HepG2 (cell line): ENCODE measurements at regions not wholly inside any gene's neighbourhood (a gene's known extent, or its start where the extent isn't known, plus 50 kb on each side); places are given as distances from the start of the nearest gene placed in this dataset.

Experiments used
- GABPB1 ChIP-seq: IDR thresholded peaks from 2 replicates; pipeline ENCODE4 v1.6.1; 2016; ENCODE audit warnings: mild to moderate bottlenecking, missing genetic modification reagents, moderate library complexity, missing compliant biosample characterization
- REPIN1 ChIP-seq: sonication (generic); formaldehyde crosslinking; IDR thresholded peaks from 2 replicates; pipeline ENCODE4 v1.8.0; 2022; ENCODE audit warnings: missing genetic modification reagents, low read depth, mild to moderate bottlenecking, borderline replicate concordance
- RFX1 ChIP-seq: fragments of 450-650 bp; IDR thresholded peaks from 2 replicates; pipeline ENCODE4 v1.6.1; 2017
- ZBTB1 ChIP-seq: sonication (generic); formaldehyde crosslinking; IDR thresholded peaks from 2 replicates; pipeline ENCODE4 v1.4.0; 2020; ENCODE audit warnings: missing genetic modification reagents, borderline replicate concordance
- ZNF619 ChIP-seq: sonication (generic); formaldehyde crosslinking; IDR thresholded peaks from 2 replicates; pipeline ENCODE4 v1.4.0; 2020; ENCODE audit warnings: mild to moderate bottlenecking, missing genetic modification reagents
- TF ChIP-seq, protein P1 (sequence below): sonication (generic); formaldehyde crosslinking; IDR thresholded peaks from 2 replicates; pipeline ENCODE4 v1.4.0; 2020; ENCODE audit warnings: missing genetic modification reagents
- TF ChIP-seq, protein P2 (sequence below): sonication (generic); formaldehyde crosslinking; IDR thresholded peaks from 2 replicates; pipeline ENCODE4 v1.9.0; 2022; ENCODE audit warnings: missing genetic modification reagents, mild to moderate bottlenecking, borderline replicate concordance
- TF ChIP-seq, protein P3 (sequence below): IDR thresholded peaks from 2 replicates; pipeline ENCODE4 v1.6.1; 2012; ENCODE audit warnings: inconsistent platforms
- TF ChIP-seq, protein P4 (sequence below): sonication (generic); formaldehyde crosslinking; IDR thresholded peaks from 2 replicates; pipeline ENCODE4 v1.4.0; 2020; ENCODE audit warnings: missing genetic modification reagents

DNA sequence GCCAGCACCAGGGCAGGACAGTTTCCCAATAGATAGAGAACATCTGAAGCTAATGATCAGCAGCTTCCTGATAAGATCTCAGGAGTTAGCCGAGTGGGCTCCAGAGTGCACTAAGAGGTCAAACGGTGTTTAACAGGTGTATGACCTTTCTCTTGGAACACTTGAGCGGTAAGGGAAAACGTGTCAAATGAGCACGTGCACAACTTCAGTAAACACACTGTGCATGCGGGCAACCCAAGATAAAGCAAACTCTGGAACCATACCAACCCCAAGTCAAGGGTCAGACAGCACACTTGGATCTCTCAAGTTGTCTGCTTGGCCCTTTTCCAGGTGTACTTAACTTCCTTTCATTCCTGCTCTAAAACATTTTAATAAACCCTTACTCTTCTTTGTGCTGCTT lies 1941.5 kb upstream of the PCDH10 start:
- TF ChIP-seq RFX1 (no peak), GABPB1 (no peak), ZNF619 (CRISPR knock-in tag) (no peak), REPIN1 (CRISPR knock-in tag) (no peak), ZBTB1 (CRISPR knock-in tag) (no peak)
- TF ChIP-seq, protein P1, sequence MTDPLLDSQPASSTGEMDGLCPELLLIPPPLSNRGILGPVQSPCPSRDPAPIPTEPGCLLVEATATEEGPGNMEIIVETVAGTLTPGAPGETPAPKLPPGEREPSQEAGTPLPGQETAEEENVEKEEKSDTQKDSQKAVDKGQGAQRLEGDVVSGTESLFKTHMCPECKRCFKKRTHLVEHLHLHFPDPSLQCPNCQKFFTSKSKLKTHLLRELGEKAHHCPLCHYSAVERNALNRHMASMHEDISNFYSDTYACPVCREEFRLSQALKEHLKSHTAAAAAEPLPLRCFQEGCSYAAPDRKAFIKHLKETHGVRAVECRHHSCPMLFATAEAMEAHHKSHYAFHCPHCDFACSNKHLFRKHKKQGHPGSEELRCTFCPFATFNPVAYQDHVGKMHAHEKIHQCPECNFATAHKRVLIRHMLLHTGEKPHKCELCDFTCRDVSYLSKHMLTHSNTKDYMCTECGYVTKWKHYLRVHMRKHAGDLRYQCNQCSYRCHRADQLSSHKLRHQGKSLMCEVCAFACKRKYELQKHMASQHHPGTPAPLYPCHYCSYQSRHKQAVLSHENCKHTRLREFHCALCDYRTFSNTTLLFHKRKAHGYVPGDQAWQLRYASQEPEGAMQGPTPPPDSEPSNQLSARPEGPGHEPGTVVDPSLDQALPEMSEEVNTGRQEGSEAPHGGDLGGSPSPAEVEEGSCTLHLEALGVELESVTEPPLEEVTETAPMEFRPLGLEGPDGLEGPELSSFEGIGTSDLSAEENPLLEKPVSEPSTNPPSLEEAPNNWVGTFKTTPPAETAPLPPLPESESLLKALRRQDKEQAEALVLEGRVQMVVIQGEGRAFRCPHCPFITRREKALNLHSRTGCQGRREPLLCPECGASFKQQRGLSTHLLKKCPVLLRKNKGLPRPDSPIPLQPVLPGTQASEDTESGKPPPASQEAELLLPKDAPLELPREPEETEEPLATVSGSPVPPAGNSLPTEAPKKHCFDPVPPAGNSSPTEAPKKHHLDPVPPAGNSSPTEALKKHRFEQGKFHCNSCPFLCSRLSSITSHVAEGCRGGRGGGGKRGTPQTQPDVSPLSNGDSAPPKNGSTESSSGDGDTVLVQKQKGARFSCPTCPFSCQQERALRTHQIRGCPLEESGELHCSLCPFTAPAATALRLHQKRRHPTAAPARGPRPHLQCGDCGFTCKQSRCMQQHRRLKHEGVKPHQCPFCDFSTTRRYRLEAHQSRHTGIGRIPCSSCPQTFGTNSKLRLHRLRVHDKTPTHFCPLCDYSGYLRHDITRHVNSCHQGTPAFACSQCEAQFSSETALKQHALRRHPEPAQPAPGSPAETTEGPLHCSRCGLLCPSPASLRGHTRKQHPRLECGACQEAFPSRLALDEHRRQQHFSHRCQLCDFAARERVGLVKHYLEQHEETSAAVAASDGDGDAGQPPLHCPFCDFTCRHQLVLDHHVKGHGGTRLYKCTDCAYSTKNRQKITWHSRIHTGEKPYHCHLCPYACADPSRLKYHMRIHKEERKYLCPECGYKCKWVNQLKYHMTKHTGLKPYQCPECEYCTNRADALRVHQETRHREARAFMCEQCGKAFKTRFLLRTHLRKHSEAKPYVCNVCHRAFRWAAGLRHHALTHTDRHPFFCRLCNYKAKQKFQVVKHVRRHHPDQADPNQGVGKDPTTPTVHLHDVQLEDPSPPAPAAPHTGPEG (CRISPR knock-in tag), result no peak
- TF ChIP-seq, protein P2, sequence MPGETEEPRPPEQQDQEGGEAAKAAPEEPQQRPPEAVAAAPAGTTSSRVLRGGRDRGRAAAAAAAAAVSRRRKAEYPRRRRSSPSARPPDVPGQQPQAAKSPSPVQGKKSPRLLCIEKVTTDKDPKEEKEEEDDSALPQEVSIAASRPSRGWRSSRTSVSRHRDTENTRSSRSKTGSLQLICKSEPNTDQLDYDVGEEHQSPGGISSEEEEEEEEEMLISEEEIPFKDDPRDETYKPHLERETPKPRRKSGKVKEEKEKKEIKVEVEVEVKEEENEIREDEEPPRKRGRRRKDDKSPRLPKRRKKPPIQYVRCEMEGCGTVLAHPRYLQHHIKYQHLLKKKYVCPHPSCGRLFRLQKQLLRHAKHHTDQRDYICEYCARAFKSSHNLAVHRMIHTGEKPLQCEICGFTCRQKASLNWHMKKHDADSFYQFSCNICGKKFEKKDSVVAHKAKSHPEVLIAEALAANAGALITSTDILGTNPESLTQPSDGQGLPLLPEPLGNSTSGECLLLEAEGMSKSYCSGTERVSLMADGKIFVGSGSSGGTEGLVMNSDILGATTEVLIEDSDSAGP (CRISPR knock-in tag), result no peak
- TF ChIP-seq, protein P3, sequence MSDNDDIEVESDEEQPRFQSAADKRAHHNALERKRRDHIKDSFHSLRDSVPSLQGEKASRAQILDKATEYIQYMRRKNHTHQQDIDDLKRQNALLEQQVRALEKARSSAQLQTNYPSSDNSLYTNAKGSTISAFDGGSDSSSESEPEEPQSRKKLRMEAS, result no peak
- TF ChIP-seq, protein P4, sequence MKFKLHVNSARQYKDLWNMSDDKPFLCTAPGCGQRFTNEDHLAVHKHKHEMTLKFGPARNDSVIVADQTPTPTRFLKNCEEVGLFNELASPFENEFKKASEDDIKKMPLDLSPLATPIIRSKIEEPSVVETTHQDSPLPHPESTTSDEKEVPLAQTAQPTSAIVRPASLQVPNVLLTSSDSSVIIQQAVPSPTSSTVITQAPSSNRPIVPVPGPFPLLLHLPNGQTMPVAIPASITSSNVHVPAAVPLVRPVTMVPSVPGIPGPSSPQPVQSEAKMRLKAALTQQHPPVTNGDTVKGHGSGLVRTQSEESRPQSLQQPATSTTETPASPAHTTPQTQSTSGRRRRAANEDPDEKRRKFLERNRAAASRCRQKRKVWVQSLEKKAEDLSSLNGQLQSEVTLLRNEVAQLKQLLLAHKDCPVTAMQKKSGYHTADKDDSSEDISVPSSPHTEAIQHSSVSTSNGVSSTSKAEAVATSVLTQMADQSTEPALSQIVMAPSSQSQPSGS, result no peak
